Heart right ventricle (tissue), 16 donors: ENCODE measurements at regions not wholly inside any gene's neighbourhood (a gene's known extent, or its start where the extent isn't known, plus 50 kb on each side); places are given as distances from the start of the nearest gene placed in this dataset.

Experiments used
- ATAC-seq, 8 donors: fragments of 200-7000 bp; cut with Tn5 transposase; one replicate each; pipeline ENCODE4 v1.9.1; 2020; ENCODE audit warnings: mild to moderate bottlenecking in 8 of 8, moderate library complexity in 8 of 8, moderate number of reproducible peaks in 1 of 8
- DNase-seq, 2 donors: peaks; one replicate each; pipeline ENCODE4 v3.0.0-alpha.2; 2020
- H3K27ac ChIP-seq, 10 donors: fragments of 200-600 bp; sonication (generic) in 2 of 10; one replicate each; pipeline versions ENCODE4 v1.5.0 to v1.8.0; 2020 to 2022; ENCODE audit warnings: mild to moderate bottlenecking in 3 of 10
- H3K27me3 ChIP-seq, 7 donors: fragments of 200-600 bp; one replicate each; pipeline ENCODE4 v1.8.0; 2021 to 2022; ENCODE audit warnings: mild to moderate bottlenecking in 2 of 7
- H3K36me3 ChIP-seq, 9 donors: fragments of 200-600 bp; sonication (generic) in 1 of 9; one replicate each; pipeline versions ENCODE4 v1.5.0 to v1.8.0; 2020 to 2022; ENCODE audit warnings: mild to moderate bottlenecking in 2 of 9
- H3K4me1 ChIP-seq, 9 donors: fragments of 200-600 bp; sonication (generic) in 1 of 9; one replicate each; pipeline versions ENCODE4 v1.5.0 to v1.8.0; 2020 to 2022; ENCODE audit warnings: mild to moderate bottlenecking in 4 of 9
- H3K4me3 ChIP-seq, 10 donors: fragments of 200-600 bp; sonication (generic) in 2 of 10; one replicate each; pipeline versions ENCODE4 v1.5.0 to v1.8.0; 2020 to 2022; ENCODE audit warnings: mild to moderate bottlenecking in 7 of 10, moderate library complexity in 2 of 10
- H3K9me3 ChIP-seq, 11 donors: fragments of 200-600 bp in 10 of 11; sonication (generic) in 2 of 11; one replicate each; pipeline versions ENCODE4 v1.5.0 to v1.8.0; 2013 to 2022; ENCODE audit warnings: mild to moderate bottlenecking in 2 of 11, control low read depth in 1 of 11, moderate library complexity in 1 of 11
- WGBS, 2 donors: extraction: QIAGEN DNeasy Blood & Tissue Kit; methylation state at CpG; one replicate each; pipeline ENCODE4 v1.1.7; 2013; ENCODE audit warnings: inconsistent platforms in 1 of 2; 5-methylcytosine and 5-hydroxymethylcytosine counted together
- intact Hi-C, 10 donors: fragments of 100-400 bp; cut with DNase I; formaldehyde crosslinking; loops; one replicate each; pipeline versions ENCODE4 v1.11.1 to v1.14.2; 2022
- TF ChIP-seq, protein P1 (sequence below), 9 donors: fragments of 200-600 bp; sonication (generic) in 2 of 9; IDR thresholded peaks; one replicate each; pipeline versions ENCODE4 v1.5.0 to v1.8.0; 2021 to 2022; ENCODE audit warnings: antibody characterized with exemption in 9 of 9, mild to moderate bottlenecking in 5 of 9, moderate library complexity in 1 of 9
- donor health status: Arrhythmogenic right ventricular cardiomyopathy.
- donor health status: ischemic (EF 13 %, LVEDD 7.1; RV severe dilation, severe dysfunction).
- donor health status: healthy with polysubstance abuse.
- donor health status: DM: no; HTN: yes; CAD: no.
- donor health status: DM: no; HTN: no; CAD: no.
- donor health status: ischemic (EF 25% LVEDD 6.9; RV normal size, moderate dysfunction).
- donor health status: ischemic (EF 25% LVEDD 5.7; RV mildly dilated, moderate dysfunction).
- donor health status: healthy.
- donor health status: DM: yes; HTN: yes; CAD: no.
- donor health status: Ischemic cardiomyopathy.
- donor health status: ischemic (EF 35%, LVEDD 5.7; RV mildly dilated, moderate dysfunction).
- donor health status: nonischemic (EF 11% LVEDD 7.7; RV severe dilation, severe dysfunction).
- donor health status: DM: yes; HTN: yes; CAD: no.
- donor health status: PGD.
- donor health status: ischemic (EF 29% LVEDD 5.4; RV normal size, mild dysfunction).
- donor health status: nonischemic (EF 23%, LVEDD 6.1; RV moderate dilation, normal function).

- 73 to 77% methylated on average over 2 of the region's 2 CpGs for WGBS, 2 donors
- Histone ChIP-seq H3K9me3 (peaks cover 0 to 10% (median 0%) of the 10 kb centered on the region in 11 donors), H3K4me1 (no peaks in the 10 kb centered on the region), H3K4me3 (no peak overlapping the region), H3K36me3 (no peaks in the 10 kb centered on the region), H3K27ac (no peak overlapping the region), H3K27me3 (no peaks in the 10 kb centered on the region)
- no peak for DNase-seq
- intact Hi-C loops = no loop called here
- ATAC-seq = no peak
- TF ChIP-seq, protein P1, sequence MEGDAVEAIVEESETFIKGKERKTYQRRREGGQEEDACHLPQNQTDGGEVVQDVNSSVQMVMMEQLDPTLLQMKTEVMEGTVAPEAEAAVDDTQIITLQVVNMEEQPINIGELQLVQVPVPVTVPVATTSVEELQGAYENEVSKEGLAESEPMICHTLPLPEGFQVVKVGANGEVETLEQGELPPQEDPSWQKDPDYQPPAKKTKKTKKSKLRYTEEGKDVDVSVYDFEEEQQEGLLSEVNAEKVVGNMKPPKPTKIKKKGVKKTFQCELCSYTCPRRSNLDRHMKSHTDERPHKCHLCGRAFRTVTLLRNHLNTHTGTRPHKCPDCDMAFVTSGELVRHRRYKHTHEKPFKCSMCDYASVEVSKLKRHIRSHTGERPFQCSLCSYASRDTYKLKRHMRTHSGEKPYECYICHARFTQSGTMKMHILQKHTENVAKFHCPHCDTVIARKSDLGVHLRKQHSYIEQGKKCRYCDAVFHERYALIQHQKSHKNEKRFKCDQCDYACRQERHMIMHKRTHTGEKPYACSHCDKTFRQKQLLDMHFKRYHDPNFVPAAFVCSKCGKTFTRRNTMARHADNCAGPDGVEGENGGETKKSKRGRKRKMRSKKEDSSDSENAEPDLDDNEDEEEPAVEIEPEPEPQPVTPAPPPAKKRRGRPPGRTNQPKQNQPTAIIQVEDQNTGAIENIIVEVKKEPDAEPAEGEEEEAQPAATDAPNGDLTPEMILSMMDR (IDR thresholded peaks at IDR 0.05) = no peak
Measured at GRCh38 chr6:68239034-68239433, 396.0 kb upstream of the ADGRB3 start.

- TF ChIP-seq, protein P1 (IDR thresholded peaks at IDR 0.05) = no peak
- H3K27ac ChIP-seq = no peak overlapping the region
- no peak for ATAC-seq
- H3K36me3 ChIP-seq = no peaks in the 10 kb centered on the region
- 38 to 55% methylated on average over 1 of the region's 1 CpG for WGBS, 2 donors
- H3K9me3 ChIP-seq = peaks cover 0 to 10% (median 0%) of the 10 kb centered on the region in 11 donors
- intact Hi-C loops = no loop called here
- DNase-seq = no peak
- H3K4me1 ChIP-seq = no peaks in the 10 kb centered on the region
- H3K4me3 ChIP-seq = no peak overlapping the region
- H3K27me3 ChIP-seq = no peaks in the 10 kb centered on the region
Measured at GRCh38 chr6:68238097-68238601, 396.9 kb upstream of the ADGRB3 start.

GRCh38 chr6:68237205-68237604 is 397.9 kb upstream of the ADGRB3 start:
- Histone ChIP-seq H3K36me3 (no peaks in the 10 kb centered on the region), H3K9me3 (peaks cover 0 to 10% (median 0%) of the 10 kb centered on the region in 11 donors), H3K27ac (no peak overlapping the region), H3K4me1 (no peaks in the 10 kb centered on the region), H3K27me3 (no peaks in the 10 kb centered on the region), H3K4me3 (no peak overlapping the region)
- TF ChIP-seq, protein P1 (IDR thresholded peaks at IDR 0.05) = no peak
- ATAC-seq = no peak
- 73 to 89% methylated on average over 6 of the region's 6 CpGs for WGBS, 2 donors
- intact Hi-C loops = no loop called here
- DNase-seq = no peak

DNA sequence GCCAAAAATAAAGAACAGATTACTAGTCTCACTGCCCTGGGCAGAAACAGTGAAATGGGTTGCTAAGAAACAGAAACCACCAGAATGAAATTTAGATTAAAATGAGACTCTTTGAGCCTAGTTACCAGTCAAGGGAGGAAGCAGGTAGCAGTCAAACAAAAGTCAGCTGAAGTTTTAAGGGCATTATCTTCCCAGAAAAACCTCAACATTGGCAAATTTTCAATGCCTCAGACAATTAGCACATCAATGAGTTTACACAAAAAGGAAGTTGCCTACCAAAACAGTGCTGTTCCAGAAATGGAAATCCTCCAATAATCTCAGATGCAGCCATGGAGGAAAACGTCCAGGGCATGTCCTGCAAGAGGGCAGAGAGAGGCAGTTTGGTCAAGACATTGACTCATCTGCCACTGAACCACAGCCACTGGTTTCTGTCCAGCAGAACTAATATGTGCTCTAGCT is 399.7 kb upstream of the ADGRB3 start:
- Histone ChIP-seq H3K27me3 (no peaks in the 10 kb centered on the region), H3K4me1 (no peaks in the 10 kb centered on the region), H3K4me3 (no peak overlapping the region), H3K9me3 (peaks cover 0 to 10% (median 0%) of the 10 kb centered on the region in 11 donors), H3K27ac (no peak overlapping the region), H3K36me3 (no peaks in the 10 kb centered on the region)
- intact Hi-C loops = no loop called here
- DNase-seq = no peak
- TF ChIP-seq, protein P1 (IDR thresholded peaks at IDR 0.05) = no peak
- ATAC-seq = no peak
- WGBS, 2 donors = 22 to 26% methylated on average over 1 of the region's 1 CpG
